GDM1 (cell line): ENCODE measurements at regions not wholly inside any gene's neighbourhood (a gene's known extent, or its start where the extent isn't known, plus 50 kb on each side); places are given as distances from the start of the nearest gene placed in this dataset.
"Not testable (repeated sequence)": the region's sequence is repeated elsewhere in the genome, so short reads cannot be mapped to it uniquely, and the experiment has no call there.

Experiments used
- DNase-seq: peaks from one replicate; lab custom pipeline; 2025; lab: John Stamatoyannopoulos, UW

GRCh38 chr20:43364001-43364400 is 93.7 kb upstream of the SRSF6 start:
- DNase-seq: no peak

DNA sequence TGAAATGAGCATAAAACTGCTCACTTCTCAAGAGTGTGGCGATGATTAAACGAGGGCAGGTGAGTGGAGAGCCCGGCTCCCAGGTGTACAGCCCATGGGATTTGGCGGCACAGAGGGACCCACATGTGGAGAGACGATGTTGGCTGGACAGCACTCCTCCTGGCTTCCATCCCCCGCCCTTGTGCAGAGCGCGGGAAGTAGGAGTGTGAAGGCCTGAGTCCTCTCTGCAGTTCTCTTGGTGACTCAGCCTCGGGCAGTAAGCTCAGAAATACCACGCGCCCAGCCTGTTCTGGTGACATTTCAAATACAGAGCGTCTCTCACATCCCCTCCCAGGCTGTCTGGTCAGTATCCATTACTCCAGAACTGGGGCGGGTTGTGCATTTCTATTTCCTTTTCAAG is 94.2 kb upstream of the SRSF6 start:
- DNase-seq: no peak

- no peak for DNase-seq
Measured at GRCh38 chr20:43361526-43361925, 96.2 kb upstream of the SRSF6 start.

- DNase-seq: no peak
Measured at GRCh38 chr20:43360016-43360415, 97.7 kb upstream of the SRSF6 start.

DNA sequence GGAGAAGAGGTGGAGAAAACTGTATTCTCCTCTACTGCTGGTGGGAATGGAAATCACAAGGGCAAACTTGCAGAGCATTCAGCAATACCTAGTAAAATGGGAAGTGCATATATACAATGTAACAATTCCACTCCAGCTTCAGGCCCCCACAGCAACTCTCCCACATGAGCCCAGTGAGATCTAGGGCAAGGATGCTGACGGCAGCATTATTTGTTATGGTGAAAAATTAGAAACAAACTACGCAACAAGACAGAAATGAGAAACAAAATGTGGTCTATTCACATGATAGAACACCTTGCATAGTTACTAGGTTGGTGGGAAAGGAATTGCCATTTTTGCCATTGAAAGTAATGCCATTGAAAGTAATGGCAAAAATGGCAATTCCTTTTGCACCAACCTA is 98.9 kb upstream of the SRSF6 start:
- no peak for DNase-seq

DNA sequence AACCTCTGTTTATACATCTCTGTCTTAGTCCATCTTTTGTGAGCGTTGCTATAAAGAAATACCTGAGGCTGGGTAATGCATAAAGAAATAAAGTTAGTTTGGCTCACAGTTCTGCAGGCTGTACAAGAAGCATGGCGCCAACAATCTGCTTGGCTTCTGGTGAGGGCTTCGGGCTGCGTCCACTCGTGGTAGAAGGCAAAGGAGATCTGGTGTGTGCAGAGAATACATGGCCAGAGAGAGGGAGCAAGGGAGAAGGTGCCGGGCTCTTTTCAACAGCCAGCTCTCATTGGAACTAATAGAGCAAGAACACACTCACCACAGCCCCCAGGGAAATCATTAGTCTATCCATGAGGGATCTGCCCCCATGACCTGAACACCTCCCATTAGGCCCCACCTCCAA is 100.3 kb upstream of the SRSF6 start:
- DNase-seq: no peak

- DNase-seq: no peak
Measured at GRCh38 chr20:43355610-43356009, 102.1 kb upstream of the SRSF6 start.

DNA sequence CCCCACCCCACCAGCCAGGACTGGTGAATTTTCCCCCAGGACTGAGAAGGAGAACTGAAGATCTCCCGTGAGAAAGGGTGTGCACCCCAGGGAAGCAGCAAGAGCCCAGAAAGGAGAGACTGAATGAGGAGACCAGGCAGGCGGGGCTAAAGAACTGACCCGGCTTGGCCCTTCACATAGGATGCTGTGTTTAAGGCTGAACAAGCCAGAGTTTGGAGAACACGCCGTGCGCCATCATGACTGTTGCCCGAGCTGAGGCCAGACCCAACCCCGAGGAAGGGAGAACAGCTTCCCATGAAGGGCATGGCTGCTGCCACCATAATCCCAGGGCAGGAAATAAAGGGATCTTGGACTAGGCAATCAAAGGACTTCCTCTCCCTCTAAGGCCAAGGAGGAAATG is 104.7 kb upstream of the SRSF6 start:
- DNase-seq: no peak

DNA sequence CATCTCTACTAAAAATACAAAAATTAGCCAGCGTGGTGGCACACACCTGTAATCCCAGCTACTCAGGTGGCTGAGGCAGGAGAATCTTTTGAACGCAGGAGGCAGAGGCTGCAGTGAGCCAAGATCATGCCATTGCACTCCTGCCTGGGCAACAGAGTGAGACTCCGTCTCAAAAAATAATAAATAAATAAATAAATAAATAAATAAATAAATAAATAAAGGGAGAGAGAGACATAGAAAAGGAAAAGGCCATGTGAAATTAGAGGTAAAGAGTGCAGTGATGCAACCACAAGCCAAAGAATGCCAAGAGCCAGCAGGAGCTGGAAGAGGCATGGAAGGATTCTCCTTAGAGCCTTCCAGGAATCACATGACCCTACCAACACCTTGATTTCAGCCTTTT is 107.0 kb upstream of the SRSF6 start:
- not testable (repeated sequence) for DNase-seq

DNA sequence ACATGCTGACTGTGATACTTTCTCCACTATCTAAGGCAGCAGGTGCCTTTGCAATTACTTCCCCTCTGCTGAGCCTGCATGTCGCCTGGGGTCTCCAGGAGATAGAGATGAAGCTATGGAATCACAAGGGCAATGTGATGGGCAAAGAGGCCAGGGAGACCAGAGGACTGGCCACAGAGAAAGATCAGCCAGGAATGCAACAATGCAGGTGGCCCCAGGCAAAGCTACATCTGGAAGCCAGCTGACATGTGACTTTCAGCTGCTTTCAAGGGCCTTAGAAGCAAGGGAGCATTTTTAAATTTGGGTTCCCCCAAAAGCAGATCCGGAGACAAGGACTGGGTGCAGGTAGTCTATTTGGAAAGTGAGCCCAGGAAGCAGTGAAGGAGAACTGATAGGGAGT is 107.9 kb upstream of the SRSF6 start:
- DNase-seq: no peak

DNA sequence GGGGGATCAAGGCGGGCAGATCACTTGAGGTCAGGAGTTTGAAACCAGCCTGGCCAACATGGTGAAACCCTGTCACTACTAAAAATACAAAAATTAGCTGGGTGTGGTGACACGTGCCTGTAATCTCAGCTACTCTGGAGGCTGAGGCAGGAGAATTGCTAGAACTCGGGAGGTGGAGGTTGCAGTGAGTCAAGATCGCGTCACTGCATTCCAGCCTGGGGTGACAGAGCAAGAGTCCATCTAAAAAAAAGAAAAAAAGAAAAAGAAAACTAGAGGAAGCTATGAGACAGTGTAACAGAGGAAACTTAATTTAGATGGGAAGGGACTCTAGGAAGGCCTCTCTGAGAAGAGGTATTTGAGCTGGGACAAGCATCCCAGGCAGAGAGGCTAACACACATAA is 109.9 kb upstream of the SRSF6 start:
- DNase-seq: not testable (repeated sequence)

DNA sequence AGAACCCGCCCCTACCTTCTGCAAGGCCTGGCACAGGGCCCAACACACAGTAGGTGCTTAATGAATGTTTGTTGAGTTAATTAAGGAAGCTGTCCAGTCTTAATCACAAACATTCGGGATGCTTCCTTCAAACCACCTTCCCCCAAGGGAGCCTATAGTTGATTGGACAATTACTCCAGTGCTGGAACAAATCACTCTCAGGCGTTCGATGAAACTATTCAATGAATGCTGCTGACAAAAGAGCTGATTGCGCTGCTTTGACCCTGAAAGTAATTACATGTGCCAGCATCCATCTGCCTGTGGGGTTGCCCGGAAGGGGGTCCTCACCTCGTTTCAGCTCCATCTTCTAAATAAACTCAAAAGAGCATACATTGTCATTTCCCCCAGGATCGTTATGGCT is 112.0 kb upstream of the SRSF6 start:
- no peak for DNase-seq

DNA sequence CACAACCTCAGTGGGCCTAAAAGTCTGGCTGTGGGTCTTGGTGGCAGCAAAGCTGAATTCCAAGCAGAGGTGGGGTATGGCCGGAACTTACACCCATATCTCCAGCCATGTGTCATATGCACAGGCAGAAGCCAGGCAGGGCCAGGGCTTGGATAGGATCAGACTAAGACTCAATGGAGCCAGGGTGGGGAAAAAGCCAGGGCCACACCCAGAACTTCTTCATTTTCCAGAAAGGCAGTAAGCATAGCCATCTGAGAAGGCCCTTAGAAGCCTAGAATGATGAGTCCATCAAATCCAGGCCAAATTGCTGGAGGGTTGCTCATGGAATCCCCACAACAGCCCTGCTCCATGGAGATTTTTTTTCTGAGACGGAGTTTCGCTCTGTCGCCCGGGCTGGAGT is 116.2 kb upstream of the SRSF6 start:
- DNase-seq: no peak

DNA sequence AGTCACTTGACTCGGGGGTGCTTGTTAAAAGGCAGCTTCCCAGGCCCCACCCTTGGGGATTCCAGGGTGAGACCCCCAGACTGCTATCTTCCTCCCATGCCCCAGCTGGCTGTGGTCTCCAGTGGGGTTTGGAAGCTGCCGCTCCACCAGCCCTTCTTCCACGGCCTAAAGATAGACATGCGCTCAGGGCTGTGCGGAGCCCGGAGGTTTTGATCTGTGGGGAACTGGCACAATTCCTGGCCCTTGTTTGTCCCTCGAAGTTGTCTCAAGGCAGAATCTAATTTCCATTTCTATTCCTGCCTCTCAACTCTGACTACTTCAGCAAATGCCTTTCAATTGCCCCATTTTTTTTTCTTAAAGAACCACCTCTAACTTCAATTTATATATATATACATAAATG is 120.7 kb upstream of the SRSF6 start:
- DNase-seq: no peak

DNA sequence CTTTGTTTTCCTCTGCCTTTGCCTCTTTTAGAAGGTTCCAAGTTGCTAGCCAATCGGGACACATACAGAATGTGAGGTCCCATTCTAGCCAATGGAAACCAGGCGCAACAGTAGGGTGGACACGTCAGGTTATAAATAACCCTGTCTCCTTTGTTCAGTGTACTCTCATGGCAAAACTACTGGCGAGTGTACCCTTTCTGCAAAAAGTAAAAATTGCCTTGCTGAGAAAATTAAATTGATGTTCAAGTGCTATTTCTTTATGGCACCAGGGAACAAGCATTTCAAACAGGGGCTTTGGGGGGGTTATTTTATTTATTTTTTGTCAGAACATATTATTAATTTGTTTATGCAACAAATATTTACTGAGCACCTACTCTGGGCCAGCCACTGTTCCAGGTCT is 123.6 kb upstream of the SRSF6 start:
- no peak for DNase-seq

GRCh38 chr20:43331906-43332305 is 125.8 kb upstream of the SRSF6 start:
- no peak for DNase-seq

DNA sequence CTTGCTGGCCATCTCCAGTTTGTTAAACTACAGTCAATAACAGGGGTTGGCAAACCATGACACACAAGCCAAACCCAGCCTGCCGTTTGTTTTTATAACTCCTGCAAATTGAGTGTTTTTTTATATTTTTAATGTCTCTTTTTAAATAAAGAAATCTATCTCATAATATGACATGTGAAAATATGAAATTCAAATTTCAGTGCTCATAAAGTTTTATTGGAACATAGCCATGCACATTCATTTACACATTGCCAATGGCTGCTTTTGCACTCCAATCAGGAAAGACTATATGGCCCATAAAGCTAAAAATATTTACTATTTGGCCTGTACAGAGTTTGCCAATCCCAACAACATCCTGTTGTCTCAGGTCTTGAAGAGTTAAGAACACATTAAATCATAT is 129.0 kb upstream of the SRSF6 start:
- DNase-seq: no peak

GRCh38 chr20:43327234-43327633 is 130.5 kb upstream of the SRSF6 start:
- DNase-seq: not testable (repeated sequence)

GRCh38 chr20:43325926-43326325 is 131.8 kb upstream of the SRSF6 start:
- DNase-seq: no peak

DNA sequence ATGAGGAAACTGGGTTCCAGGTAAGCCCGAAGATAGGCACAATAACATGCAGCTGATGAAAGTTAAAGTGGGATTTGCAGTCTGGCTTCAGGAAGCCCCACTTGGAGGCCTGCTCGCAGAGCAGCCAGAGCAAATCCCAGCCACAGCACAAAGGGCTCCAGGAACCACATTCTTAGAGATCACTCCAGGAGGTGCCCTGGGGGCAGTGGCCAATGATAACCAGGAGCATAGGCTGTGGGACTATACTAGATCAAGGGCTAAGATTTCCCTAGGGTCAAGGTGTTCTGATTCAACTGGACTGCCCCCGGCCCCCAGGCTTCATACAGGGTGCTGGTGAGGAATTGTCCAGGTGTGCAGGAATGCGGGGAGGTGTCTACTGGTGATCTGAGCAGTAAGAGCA is 133.9 kb upstream of the PTPRT start:
- DNase-seq: no peak

- DNase-seq: no peak
Measured at GRCh38 chr20:43322851-43323250, 133.1 kb upstream of the PTPRT start.

GRCh38 chr20:43320536-43320935 is 130.8 kb upstream of the PTPRT start:
- DNase-seq: no peak

- no peak for DNase-seq
Measured at GRCh38 chr20:43318755-43319297, 129.1 kb upstream of the PTPRT start.

GRCh38 chr20:43316271-43316670 is 126.6 kb upstream of the PTPRT start:
- DNase-seq: no peak

DNA sequence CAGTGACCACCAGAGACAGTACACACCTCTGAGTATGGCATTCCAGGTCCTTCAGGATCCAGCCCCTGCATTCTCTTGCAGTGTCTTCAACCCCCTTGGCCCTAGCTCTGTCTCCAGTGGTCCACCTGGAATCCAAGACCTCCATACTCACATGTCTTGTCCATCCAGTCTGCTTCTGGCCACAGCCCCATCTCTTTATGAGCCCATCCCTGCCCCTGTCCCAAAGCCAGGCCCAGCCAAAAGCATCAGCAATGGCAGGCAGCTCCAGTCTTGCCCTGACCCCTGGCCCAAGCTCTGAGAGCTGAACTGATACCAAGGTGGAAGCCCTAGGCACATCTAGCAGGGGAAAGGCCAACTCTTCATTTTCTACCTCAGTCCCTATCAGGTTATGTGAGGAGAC is 119.6 kb upstream of the PTPRT start:
- no peak for DNase-seq
